CD4-positive, alpha-beta T cell treated with Interleukin-6 for 4 hours (primary cell): ENCODE measurements at regions not wholly inside any gene's neighbourhood (a gene's known extent, or its start where the extent isn't known, plus 50 kb on each side); places are given as distances from the start of the nearest gene placed in this dataset.
"Not testable (repeated sequence)": the region's sequence is repeated elsewhere in the genome, so short reads cannot be mapped to it uniquely, and the experiment has no call there.

Experiments
- DNase-seq: peaks from one replicate; pipeline ENCODE4 v3.0.0-alpha.2; 2020; ENCODE audit warnings: mixed read lengths

DNA sequence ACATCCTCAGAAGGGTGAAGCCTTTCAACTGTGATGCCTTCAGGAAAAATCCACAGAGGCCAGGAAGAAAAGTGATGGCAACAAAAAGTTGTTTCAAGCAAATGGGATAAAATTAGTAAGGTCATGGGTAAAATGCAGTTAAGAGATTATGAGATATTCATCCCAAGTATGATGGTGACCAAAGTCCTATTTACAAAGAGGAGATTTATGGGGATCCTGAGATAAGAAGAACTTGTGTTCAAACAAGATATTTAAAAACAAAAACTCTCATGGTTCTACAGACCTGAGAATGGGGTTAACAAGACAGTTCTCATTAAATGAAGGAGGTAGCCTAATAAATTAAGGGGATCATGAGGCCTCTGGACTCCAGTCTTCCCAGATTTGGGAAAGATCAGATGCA, 184.4 kb downstream of the FCRL5 start:
- no peak for DNase-seq

DNA sequence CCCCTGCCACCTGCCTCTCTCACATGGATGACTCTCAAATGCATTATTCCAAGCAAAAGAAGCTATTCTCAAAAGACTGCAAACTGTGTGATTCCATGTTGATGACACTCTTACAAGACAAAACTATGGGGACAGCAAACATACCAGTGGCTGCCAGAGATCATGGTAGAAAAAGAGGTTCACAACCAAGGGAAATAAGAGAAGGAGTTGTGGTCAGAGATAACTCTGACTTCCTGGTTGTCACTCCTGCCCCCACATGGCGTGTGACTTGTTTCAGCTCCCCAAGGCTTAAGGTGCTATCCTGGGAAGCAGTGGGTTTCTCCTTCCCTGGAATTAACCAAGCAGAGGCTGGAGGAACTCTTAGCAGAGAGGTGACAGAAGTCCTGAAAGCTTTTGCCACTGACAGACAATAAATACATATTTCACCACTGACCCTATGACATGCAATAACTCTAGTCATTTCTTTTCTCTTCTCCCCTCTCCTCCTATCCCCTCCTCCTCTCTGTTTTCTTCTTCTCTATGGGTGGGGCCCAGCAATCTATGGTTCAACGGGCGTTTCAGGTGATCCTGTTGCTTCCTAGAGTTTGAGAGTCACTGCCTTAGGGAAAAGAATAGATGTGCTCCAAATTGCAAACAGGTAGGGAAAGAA, 185.1 kb downstream of the FCRL5 start:
- DNase-seq: no peak

DNA sequence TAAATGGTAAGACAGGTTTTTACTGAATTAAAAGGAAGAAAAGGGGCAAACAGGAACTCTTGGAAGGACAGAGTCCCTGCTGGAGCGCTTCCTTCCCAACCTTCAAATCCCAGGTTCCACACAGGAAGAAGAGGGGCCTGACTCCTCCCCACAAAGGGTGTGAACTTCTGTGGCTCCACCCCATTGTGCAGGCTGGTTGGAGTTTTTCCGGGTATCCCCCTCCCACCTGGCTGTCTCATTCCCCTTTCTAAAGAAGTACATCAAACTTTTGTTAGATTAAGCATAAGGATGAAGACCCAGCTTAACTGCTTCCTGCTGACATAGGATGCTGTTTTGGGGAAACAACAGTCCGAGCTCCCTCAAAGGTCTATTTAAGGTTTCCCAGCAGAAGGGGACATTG, 187.7 kb downstream of the FCRL5 start:
- DNase-seq: no peak

DNA sequence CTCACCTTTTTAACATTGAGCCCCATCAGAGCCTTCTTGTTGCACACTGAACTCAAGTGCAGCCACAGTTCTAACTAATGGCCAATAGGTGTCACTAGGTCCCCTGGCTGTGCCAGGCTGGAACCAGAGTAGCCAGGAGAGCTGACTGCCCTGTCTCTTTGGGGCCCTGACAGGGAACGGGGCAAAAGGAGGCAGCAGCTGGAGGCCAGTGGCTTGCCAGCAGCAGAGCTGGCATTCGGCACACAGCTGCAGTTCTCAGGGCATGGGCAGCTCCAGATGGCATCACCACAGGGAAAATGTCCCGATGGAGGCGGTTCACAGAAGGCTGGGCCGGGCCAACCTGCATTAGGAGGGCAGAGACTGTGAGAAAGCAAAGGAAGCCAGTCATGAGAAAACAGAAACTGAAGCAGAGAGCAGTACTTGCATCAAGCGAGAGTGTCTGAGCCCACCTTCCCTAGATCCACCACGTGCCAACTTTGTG, 188.6 kb downstream of the FCRL5 start:
- no peak for DNase-seq

DNA sequence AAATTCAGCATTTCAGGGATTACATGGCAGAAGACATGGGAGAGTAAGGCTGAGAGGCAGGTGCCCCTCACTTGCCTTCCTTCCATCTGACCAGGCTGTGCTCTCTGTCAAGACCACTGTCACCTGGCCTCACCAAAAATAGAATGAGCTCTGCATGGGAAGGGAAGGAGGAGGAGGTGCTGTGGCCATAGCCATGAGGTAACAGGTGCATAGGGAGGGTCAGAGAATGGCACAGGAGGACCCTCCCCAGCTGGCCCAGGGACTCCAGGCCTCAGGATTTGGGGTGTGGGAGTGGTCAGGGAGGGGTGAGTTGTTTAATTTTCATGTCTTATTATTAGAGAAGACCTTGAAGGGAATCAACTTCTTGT, 192.3 kb downstream of the FCRL5 start:
- DNase-seq: no peak

DNA sequence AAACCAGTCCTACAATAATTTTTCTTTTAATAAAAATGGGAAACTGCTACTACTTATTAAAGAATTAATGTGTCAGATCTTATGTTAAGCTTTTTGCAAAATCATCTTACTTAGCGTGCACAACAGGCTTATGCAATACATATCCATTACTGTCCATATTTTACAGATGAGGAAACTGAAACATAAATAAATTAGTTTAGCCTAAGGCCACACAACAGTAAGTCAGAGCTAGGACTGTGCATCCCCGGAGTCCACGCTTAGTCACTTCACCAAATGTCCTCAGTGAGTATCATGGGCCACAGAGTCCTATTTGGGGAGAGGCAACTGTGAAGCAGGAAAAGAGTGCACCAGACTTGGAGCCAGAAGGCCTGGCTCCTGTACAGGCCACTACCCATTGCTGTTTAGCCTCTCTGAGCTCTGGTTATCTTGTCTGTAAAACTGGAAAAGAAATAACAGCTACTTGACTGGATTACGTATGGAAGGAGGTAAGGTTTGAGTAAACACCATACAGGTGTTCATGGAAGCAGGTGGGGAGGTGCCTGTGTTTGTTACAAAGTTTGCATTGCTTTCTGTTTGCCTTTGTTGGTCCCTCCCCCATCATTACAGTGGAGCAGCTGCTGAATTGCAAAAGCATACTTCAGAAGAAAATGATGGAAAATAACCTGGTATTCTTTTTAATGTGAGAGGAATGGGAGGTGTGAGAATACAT, 192.8 kb downstream of the FCRL5 start:
- no peak for DNase-seq

DNA sequence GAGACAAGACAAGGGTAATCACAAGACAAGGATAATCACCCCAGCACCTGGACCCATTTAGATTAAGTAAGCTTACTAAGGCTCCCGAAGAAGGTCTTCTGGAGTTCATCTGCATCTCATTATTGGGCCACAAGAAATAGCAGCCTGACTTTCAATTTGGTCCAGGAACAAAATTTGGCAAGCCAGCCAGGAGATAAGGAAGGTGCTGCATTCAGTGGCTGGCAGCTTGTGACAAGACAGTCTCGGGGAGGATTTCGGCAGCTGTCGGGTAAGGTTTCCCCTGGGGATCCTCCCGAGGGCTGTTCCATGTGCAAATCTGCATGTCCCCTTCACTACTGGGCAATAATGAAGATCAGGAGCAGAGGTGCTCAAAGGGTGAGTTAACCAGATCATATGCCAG, 195.2 kb downstream of the FCRL5 start:
- DNase-seq: no peak

DNA sequence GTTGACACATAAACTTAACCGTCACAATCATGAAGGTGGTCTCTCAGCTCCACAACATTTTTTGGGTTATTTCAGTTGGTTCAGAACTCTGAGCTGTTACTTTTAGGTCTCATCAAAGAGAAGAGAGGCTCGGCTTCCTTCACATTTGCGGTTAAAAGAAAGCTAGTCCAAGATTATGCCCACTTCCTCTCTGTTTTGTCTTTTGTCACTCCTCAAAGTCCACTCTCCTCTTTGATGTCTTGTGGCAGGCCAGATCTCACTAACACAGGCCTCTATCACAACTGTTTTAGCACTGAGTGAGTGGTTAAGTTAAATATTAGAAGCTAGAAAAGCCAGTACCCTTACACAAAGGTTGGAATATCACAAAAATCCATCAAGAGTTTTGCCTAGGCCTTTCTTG, 195.7 kb downstream of the FCRL5 start:
- no peak for DNase-seq

DNA sequence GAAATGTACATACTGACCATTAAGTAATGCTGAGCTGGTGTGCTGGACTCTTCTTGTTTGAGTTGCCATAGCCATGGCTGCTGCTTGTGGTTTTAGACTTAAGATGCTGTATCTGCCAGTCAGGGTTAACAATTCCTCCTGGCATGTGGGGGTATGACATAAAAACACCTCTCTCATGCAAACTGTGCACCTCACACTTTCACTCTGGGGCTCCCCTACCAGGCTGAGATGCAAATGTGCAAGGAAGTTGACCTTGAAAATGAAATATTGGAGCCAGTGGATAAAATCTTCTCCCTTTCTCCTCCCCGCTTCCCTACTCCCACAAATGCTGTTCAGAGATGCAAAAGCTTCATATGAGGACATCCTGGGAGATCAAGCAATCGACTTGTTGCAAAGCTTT, 198.8 kb downstream of the FCRL5 start:
- no peak for DNase-seq

DNA sequence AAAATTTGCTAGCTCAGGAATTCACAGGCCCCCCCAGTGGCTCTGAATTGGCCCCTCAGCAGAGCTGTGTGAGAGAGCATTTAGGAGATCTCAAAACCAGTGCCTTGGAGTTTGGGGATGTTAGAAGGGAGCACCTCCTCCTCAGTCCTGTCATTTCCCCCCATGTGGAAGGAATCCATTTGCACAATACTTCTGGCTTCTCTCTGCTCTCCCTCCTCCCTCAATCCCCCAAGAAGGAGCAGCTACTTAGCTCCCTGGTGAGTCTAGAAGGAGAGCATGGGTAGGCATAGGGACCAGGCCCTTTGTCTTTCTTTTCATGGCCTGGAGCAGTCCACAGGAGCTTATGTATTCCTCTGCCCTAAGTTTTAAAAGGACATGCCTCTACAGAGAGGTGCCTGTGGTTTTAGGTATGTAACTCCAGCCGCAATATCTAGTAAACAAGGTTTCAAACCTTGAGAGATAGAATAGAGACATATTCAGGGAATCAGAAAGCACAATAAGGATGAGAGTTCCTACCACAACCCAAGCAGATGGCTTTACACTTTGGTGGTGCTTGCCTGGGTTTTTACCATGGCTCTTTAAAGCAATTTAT, 199.4 kb downstream of the FCRL5 start:
- no peak for DNase-seq

DNA sequence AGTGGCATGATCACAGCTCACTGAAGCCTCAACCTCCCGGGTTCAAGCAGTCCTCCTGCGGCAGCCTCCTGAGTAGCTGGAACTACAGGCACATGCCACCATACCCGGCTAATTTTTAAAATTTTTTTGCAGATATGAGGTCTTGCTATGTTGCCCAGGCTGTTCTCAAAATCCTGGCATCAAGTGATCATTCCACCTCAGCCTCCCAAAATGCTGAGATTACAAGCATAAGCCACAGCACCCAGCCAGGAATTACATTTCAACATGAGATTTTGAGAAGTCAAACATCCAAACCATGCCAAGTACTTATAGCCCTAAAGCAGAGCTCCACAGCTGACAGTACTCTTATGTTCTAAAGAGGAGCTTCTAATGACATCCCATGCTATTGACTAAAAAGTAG, 200.1 kb downstream of the FCRL5 start:
- no peak for DNase-seq

DNA sequence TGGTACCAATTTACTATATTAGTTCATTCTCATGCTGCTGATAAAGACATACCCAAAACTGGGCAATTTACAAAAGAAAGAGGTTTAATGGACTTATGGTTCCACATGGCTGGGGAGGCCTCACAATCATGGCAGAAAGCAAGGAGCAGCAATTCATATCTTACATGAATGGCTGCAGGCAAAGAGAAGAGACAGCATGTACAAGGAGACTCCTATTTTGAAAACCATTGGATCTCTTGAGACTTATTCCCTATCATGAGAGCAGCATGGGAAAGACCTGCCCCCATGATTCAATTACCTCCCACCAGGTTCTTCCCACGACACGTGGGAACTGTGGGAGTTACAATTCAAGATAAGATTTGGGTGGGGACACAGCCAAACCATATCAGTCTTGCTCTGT, 200.5 kb downstream of the FCRL5 start:
- DNase-seq: not testable (repeated sequence)

DNA sequence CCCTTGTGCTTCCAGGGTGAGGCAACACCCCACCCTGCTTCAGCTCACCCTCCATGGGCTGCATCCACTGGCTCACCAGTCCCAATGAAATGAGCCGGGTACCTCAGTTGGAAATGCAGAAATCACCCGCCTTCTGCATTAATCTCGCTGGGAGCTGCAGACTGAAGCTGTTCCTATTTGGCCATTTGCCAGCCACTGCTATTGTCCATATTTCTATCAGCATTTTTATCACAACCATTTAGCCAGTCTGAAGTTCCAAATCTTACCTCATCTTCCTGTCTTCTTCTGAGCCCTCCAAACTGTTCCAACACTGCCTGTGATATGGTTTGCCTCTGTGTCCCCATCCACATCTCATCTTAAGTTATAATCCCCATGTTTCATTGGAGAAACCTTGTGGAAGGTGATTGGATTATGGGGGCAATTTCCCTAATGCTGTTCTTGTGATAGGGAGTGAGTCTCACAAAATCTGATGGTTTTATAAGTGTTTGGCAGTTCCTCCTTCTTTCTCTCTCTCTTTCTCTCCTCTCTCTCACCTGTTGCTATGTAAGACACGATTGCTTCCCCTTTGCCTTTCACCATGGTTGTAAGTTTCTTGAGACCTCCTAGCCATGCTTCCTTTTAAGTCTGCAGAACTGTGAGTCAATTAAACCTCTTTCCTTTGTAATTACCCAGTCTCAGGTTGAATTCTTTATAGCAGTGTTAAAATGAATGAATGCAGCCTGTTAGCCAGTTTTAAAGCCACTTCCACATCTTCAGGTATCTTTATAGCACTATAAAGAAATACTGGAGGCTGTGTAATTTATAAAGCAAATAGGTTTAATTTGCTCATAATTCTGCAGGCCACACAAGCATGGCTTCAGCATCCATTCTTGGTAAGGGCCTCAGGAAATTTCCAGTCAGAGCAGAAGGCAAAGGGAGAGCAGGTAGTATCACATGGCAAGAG, 203.5 kb downstream of the FCRL5 start:
- DNase-seq: no peak

DNA sequence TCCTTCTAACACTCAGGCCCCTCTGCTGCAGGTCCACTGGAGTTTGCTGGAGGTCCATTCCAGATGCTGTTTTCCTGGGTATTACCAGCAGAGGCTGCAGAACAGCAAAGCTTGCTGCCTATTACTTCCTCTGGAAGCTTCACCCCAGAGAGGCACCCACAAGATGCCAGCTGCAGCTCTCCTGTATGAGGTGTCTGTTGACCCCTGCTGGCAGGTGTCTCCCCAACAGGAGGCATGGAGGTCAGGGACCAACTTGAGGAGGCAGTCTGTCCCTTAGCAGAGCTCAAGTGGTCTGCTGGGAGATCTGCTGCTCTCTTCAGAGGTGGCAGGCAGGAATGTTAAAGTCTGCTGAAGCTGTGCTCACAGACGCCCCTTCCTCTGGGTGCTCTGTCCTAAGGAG, 204.8 kb downstream of the FCRL5 start:
- no peak for DNase-seq

DNA sequence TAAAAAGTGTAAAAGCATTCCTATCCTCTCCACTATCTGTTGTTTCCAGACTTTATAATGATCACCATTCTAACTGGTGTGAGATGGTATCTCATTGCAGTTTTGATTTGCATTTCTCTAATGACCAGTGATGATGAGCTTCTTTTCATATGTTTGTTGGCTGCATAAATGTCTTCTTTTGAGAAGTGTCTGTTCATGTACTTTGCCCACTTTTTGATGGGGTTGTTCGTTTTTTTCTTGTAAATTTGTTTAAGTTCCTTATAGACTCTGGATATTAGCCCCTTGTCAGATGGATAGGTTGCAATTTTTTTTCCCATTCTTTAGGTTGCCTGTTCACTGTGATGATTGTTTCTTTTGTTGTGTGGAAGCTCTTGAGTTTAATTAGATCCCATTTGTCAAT, 199.6 kb upstream of the ETV3 start:
- not testable (repeated sequence) for DNase-seq

DNA sequence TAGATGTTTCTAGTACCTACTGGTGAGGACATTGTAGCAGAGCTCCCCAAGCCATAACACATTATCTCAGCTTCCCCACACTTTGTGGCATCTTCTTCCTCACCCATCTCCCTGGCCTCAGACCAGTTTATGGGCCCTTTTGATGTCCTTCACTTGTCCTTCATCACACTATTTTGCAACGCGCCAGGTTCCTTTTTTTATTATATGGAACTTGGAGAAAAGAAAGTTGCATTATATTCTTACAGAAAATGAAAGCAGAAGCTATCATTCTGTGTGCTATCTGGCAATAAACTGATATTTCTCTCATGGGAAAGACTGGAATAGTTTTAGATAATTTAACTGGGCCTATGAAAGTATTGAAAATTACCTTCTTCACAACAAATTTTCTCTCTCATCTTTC, 196.9 kb upstream of the ETV3 start:
- no peak for DNase-seq

DNA sequence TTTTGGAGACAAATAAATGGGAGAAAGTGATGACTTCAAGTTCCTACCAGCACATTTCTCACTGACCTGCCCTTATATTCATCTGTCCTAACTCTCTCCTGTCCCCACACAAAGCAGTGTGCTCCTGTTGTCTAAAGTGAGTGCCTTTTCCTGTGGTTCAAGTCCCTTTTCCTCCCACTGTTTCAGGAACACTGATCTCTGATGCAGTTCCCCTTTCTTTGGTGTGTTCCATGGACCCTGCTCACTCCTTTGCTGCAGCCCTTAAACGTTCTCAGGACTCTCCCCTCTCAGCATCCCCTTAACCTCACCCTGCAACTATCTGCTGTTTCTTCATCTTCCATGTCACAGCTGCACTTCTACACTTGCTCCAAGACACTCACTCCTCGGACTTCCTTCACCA, 195.8 kb upstream of the ETV3 start:
- DNase-seq: no peak

DNA sequence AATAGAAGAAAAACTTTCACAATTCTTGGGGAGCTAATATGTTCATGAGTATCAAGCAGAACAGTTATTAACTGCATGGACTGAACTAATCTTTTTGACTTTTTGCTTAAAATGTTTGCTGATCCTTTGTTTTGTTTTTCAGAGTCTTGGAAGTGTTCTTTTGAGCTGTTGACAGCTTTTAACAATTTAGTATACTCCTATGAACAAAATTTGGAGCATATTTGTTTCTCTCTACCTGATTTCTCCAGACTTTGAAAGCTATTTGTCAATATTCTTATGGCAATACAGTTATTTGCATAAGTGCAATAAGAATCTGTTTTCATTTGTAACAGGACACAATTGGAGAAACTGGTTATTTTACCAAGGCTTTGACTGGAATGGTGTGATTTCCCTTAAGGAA, 192.0 kb upstream of the ETV3 start:
- not testable (repeated sequence) for DNase-seq

DNA sequence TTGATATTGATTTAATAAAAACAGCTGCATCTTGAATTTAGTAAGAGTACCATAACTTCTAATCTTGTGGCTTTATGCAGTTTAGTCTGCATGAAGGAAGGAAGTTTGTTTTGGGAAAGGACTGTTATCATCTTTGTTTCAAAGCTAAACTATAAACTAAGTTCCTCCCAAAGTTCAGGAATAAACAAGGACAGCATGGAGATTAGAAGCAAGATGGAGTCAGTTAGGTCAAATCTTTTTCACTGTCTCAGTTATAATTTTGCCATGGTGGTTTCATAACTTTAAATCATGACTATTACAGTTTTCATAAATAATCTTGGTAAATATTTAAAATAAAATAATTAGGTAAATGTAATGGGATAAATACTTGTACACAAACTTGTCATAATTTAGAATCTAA, 189.9 kb upstream of the ETV3 start:
- not testable (repeated sequence) for DNase-seq

DNA sequence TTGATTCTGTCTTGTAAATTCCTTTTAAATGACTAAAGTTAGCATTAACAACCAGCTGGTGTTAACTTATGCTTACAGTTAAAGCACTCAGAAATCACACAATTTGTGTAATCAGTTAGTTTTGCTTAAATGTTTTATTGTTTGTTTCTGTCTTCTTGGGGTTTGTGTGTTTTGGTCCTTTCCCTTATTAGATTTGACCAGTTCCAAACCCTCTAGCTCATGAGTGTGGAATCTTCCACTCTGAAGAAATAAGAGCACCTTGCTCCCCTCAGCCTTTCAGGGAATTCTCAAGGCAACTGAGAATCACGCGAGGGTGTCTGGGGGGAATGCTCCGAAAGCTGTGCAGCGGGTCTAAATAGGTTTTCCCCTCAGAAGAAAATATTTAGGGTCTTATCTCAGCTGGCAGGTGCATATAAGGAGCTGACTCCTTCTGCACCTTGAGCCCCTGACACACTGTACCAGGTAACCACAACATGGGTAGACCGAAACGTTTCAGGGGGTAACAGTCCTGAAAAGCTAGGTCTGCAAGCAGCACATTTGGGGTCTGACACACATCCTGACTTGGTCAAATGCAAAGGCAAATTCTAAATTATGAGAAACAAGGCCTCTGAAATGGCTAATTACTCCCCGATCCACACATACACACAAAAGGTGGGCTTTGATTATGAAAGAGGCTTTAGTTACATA, 188.1 kb upstream of the ETV3 start:
- no peak for DNase-seq

DNA sequence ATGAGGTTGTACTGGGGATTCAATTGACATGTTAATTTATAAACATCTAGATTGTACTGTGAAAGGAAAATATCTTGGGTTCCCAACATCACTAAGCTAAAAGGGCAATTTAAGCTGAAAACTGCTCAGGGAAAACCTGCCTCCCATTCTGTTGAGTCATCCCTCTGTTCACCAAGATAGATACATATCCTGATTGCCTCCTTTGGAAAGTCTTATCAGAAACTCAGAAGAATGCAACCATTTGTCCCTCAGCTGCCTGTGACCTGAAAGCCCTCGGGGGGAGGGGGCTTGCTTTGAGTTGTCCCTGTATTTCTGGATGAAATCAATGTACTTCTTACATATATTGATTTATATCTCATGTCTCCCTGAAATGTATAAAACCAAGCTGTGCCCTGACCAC, 187.0 kb upstream of the ETV3 start:
- DNase-seq: no peak

DNA sequence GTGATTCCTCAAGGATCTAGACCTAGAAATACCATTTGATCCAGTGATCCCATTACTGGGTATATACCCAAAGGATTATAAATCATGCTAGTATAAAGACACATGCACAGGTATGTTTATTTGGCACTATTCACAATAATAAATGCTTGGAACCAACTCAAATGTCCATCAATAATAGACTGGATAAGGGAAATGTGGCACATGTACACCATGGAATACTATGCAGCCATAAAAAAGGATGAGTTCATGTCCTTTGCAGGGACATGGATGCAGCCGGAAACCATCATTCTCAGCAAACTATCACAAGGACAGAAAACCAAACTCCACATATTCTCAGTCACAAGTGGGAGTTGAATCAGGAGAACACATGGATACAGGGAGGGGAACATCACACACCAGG, 183.8 kb upstream of the ETV3 start:
- DNase-seq: not testable (repeated sequence)

DNA sequence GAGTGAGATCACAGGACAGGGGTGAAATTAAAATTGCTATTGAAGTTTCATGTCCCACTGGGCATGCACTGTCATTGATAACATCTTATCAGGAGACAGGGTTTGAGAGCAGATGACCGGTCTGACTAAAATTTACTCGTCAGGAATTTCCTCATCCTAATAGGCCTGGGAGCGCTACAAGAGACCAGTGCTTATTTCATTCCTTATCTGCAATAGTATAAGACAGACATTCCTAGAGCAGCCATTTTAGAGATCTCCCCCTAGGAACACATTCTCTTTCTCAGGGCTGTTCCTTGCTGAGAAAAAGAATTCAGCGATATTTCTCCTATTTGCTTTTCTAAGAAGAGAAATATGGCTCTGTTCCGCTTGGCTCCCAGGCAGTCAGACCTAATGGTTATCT, 181.4 kb upstream of the ETV3 start:
- DNase-seq: no peak
